GM20000 (cell line): ENCODE measurements at regions not wholly inside any gene's neighbourhood (a gene's known extent, or its start where the extent isn't known, plus 50 kb on each side); places are given as distances from the start of the nearest gene placed in this dataset.

Experiments
- DNase-seq: peaks from one replicate; pipeline ENCODE4 v3.0.0; 2012; ENCODE audit warnings: low spot score
- CTCF ChIP-seq: IDR thresholded peaks from 2 replicates; pipeline ENCODE4 v1.5.1; 2012; ENCODE audit warnings: mild to moderate bottlenecking, control low read depth; ENCODE audit errors: extremely low read depth, missing control alignments

- DNase-seq = no peak
- TF ChIP-seq CTCF = no peak
These were observed 110.0 kb downstream of the LURAP1L start for GRCh38 chr9:12884736-12885395.

GRCh38 chr9:12889402-12890106 is 114.7 kb downstream of the LURAP1L start:
- DNase-seq = no peak
- TF ChIP-seq CTCF = no peak

- no peak for TF ChIP-seq CTCF
- no peak for DNase-seq
These were observed 116.8 kb downstream of the LURAP1L start for GRCh38 chr9:12891588-12891987.

- TF ChIP-seq CTCF = no peak
- no peak for DNase-seq
These were observed 128.5 kb downstream of the LURAP1L start for GRCh38 chr9:12903316-12903715.

GRCh38 chr9:12904261-12905000 is 129.6 kb downstream of the LURAP1L start:
- TF ChIP-seq CTCF = no peak

GRCh38 chr9:12906646-12907045 is 131.8 kb downstream of the LURAP1L start:
- no peak for TF ChIP-seq CTCF
- DNase-seq = no peak

More at GRCh38 chr9:12904261-12905000, 129.6 kb downstream of the LURAP1L start:
- DNase-seq = no peak

GRCh38 chr9:12908895-12909294 is 134.1 kb downstream of the LURAP1L start:
- no peak for TF ChIP-seq CTCF
- DNase-seq = no peak
